K562 (cell line): ENCODE measurements at regions not wholly inside any gene's neighbourhood (a gene's known extent, or its start where the extent isn't known, plus 50 kb on each side); places are given as distances from the start of the nearest gene placed in this dataset.

Experiments
- BCLAF1 ChIP-seq, 2 experiments: fragments of 450-650 bp in 1 of 2; IDR thresholded peaks; 2 replicates each; pipeline ENCODE4 v1.6.1; 2011 to 2017; ENCODE audit warnings: low read depth in 2 of 2, antibody characterized with exemption in 1 of 2, borderline replicate concordance in 1 of 2, low read length in 1 of 2, mild to moderate bottlenecking in 1 of 2, mixed read lengths in 1 of 2; ENCODE audit not compliant: control insufficient read depth in 1 of 2
- E2F1 ChIP-seq: sonication (generic); formaldehyde crosslinking; IDR thresholded peaks from 2 replicates; pipeline ENCODE4 v1.8.1; 2023; ENCODE audit warnings: mild to moderate bottlenecking, missing genetic modification reagents, moderate library complexity
- EGR1 ChIP-seq: fragments of 450-650 bp; conservative IDR thresholded peaks from 2 replicates; pipeline ENCODE4 v1.6.1; 2017; ENCODE audit warnings: mild to moderate bottlenecking
- ELF4 ChIP-seq: fragments of 450-650 bp; formaldehyde crosslinking; IDR thresholded peaks from 2 replicates; pipeline ENCODE4 v1.4.0; 2022; ENCODE audit warnings: missing genetic modification characterization
- KLF13 ChIP-seq: fragments of 450-650 bp; IDR thresholded peaks from 2 replicates; pipeline ENCODE4 v1.6.1; 2016; ENCODE audit warnings: missing genetic modification characterization, low read depth, mild to moderate bottlenecking, missing compliant biosample characterization, moderate library complexity, borderline replicate concordance
- MAFG ChIP-seq: fragments of 450-650 bp; conservative IDR thresholded peaks from 2 replicates; pipeline ENCODE4 v1.6.1; 2016; ENCODE audit warnings: missing genetic modification characterization, missing compliant biosample characterization
- RAD21 ChIP-seq, 2 experiments: fragments of 250-450 bp in 1 of 2; fragments of 450-650 bp in 1 of 2; sonication (Bioruptor Pico) in 1 of 2; formaldehyde crosslinking in 1 of 2; IDR thresholded peaks in 1 of 2; conservative IDR thresholded peaks in 1 of 2; 2 replicates each; pipeline versions ENCODE4 v1.4.0 to v1.8.0; 2020 to 2022; ENCODE audit warnings: mild to moderate bottlenecking in 2 of 2, moderate library complexity in 1 of 2
- SNRNP70 ChIP-seq: fragments of 200-400 bp; formaldehyde crosslinking; optimal IDR thresholded peaks from 2 replicates; pipeline ENCODE3; 2017; ENCODE audit warnings: low read depth, low read length
- TBL1XR1 ChIP-seq, 2 experiments: IDR thresholded peaks; 2 replicates each; pipeline ENCODE4 v1.6.1; 2012; ENCODE audit warnings: improper control_type of control experiment in 2 of 2, low read length in 2 of 2, mild to moderate bottlenecking in 1 of 2
- TCF3 ChIP-seq: sonication (generic); formaldehyde crosslinking; IDR thresholded peaks from 2 replicates; pipeline ENCODE4 v1.4.0; 2020; ENCODE audit warnings: mild to moderate bottlenecking, missing genetic modification reagents
- THAP7 ChIP-seq: fragments of 250-450 bp; sonication (Bioruptor Pico); IDR thresholded peaks from 2 replicates; pipeline ENCODE4 v1.5.0; 2021
- ZFP91 ChIP-seq: sonication (generic); formaldehyde crosslinking; IDR thresholded peaks from 2 replicates; pipeline ENCODE4 v1.8.0; 2022; ENCODE audit warnings: mild to moderate bottlenecking, missing genetic modification reagents
- ZNF12 ChIP-seq: sonication (generic); formaldehyde crosslinking; IDR thresholded peaks from 2 replicates; pipeline ENCODE4 v1.4.0; 2020; ENCODE audit warnings: mild to moderate bottlenecking, missing genetic modification reagents
- ZNF24 ChIP-seq: fragments of 450-650 bp; IDR thresholded peaks from 2 replicates; pipeline ENCODE4 v1.6.1; 2016

- no peak for TF ChIP-seq MAFG (tag)
- TF ChIP-seq E2F1 (CRISPR knock-in tag), result no peak
- no peak for TF ChIP-seq SNRNP70
- TF ChIP-seq THAP7 (CRISPR knock-in tag), result no peak
- TF ChIP-seq RAD21 (CRISPR knock-in tag; conservative IDR thresholded peaks at IDR 0.05 in 1 of 2, IDR thresholded peaks at IDR 0.05 in 1 of 2), result no peak
- TF ChIP-seq ZFP91 (CRISPR knock-in tag), result no peak
- TF ChIP-seq EGR1, result no peak
- TF ChIP-seq TBL1XR1 (IDR thresholded peaks at IDR 0.05; ENCODE audit: low read length in 2 of 2), result no peak
- TF ChIP-seq ZNF24, result no peak
- TF ChIP-seq BCLAF1 (IDR thresholded peaks at IDR 0.05; ENCODE audit: borderline replicate concordance in 1 of 2, control insufficient read depth in 1 of 2, low read depth in 2 of 2, low read length in 1 of 2), result no peak
- no peak for TF ChIP-seq ZNF12 (CRISPR knock-in tag)
- TF ChIP-seq KLF13, result no peak
- no peak for TF ChIP-seq ELF4
- TF ChIP-seq TCF3 (CRISPR knock-in tag), result no peak
These were observed 150.9 kb upstream of the RASGEF1B start for GRCh38 chr4:81622474-81623184.
